GM23248 (cell line): ENCODE measurements at regions not wholly inside any gene's neighbourhood (a gene's known extent, or its start where the extent isn't known, plus 50 kb on each side); places are given as distances from the start of the nearest gene placed in this dataset.

Source experiments
- DNase-seq: peaks from one replicate; pipeline ENCODE4 v3.0.0-alpha.2; 2015
- H2AFZ ChIP-seq: fragments of 200-600 bp; sonication (generic); 2 replicates; pipeline ENCODE4 v1.6.1; 2016; ENCODE audit warnings: antibody characterized with exemption
- H3F3A ChIP-seq: fragments of 200-600 bp; sonication (generic); 2 replicates; pipeline ENCODE4 v1.6.1; 2016; ENCODE audit warnings: mild to moderate bottlenecking, antibody characterized with exemption, mixed run types; ENCODE audit not compliant: insufficient read depth
- H3K27ac ChIP-seq: fragments of 200-600 bp; sonication (generic); 2 replicates; pipeline ENCODE4 v1.5.1; 2016; ENCODE audit warnings: mild to moderate bottlenecking
- H3K27me3 ChIP-seq: fragments of 200-600 bp; sonication (generic); replicated peaks from 2 replicates; pipeline ENCODE4 v1.6.1; 2016; ENCODE audit warnings: mild to moderate bottlenecking; ENCODE audit not compliant: insufficient read depth
- H3K36me3 ChIP-seq: fragments of 200-600 bp; sonication (generic); 2 replicates; pipeline ENCODE4 v1.6.1; 2016; ENCODE audit warnings: low read depth, mild to moderate bottlenecking
- H3K4me1 ChIP-seq: fragments of 200-600 bp; sonication (generic); 2 replicates; pipeline ENCODE4 v1.6.1; 2016; ENCODE audit warnings: mild to moderate bottlenecking; ENCODE audit not compliant: insufficient read depth
- H3K4me2 ChIP-seq: fragments of 200-600 bp; sonication (generic); one replicate; pipeline ENCODE4 v1.6.1; 2016; ENCODE audit warnings: mild to moderate bottlenecking; ENCODE audit not compliant: unreplicated experiment
- H3K4me3 ChIP-seq: fragments of 200-600 bp; sonication (generic); 2 replicates; pipeline ENCODE4 v1.5.1; 2016; ENCODE audit warnings: mild to moderate bottlenecking
- H3K79me2 ChIP-seq: fragments of 200-600 bp; sonication (generic); 2 replicates; pipeline ENCODE4 v1.6.1; 2016; ENCODE audit warnings: mild to moderate bottlenecking; ENCODE audit not compliant: insufficient read depth
- H3K9ac ChIP-seq: fragments of 200-600 bp; sonication (generic); 2 replicates; pipeline ENCODE4 v1.6.1; 2016; ENCODE audit warnings: mild to moderate bottlenecking
- H3K9me2 ChIP-seq: fragments of 200-600 bp; sonication (generic); 2 replicates; pipeline ENCODE4 v1.6.1; 2016; ENCODE audit warnings: mixed run types, mild to moderate bottlenecking, moderate library complexity; ENCODE audit not compliant: insufficient read depth
- H3K9me3 ChIP-seq: fragments of 200-600 bp; sonication (generic); one replicate; pipeline ENCODE4 v1.6.1; 2017; ENCODE audit warnings: low read depth
- H4K20me1 ChIP-seq: fragments of 200-600 bp; sonication (generic); 2 replicates; pipeline ENCODE4 v1.6.0; 2016; ENCODE audit not compliant: insufficient read depth
- EZH2 ChIP-seq: fragments of 200-600 bp; sonication (generic); IDR thresholded peaks from 2 replicates; pipeline ENCODE4 v1.6.1; 2018; ENCODE audit warnings: antibody characterized with exemption, mild to moderate bottlenecking; ENCODE audit not compliant: insufficient read depth, poor library complexity, severe bottlenecking
- EZH2phosphoT487 ChIP-seq: fragments of 200-600 bp; sonication (generic); IDR thresholded peaks from 2 replicates; pipeline ENCODE4 v1.6.1; 2018; ENCODE audit warnings: antibody characterized with exemption, moderate library complexity, mild to moderate bottlenecking, low read depth; ENCODE audit not compliant: insufficient read depth
- WGBS, 2 experiments: methylation state at CpG; one replicate each; pipeline ENCODE4 v1.1.6; 2015 to 2017; ENCODE audit warnings: low lambda C conversion rate in 2 of 2, low coverage in 1 of 2; ENCODE audit errors: missing lambda C conversion rate in 2 of 2; 5-methylcytosine and 5-hydroxymethylcytosine counted together
- in situ Hi-C: fragments of 300-500 bp; cut with MboI; formaldehyde crosslinking; loops from 2 replicates; pipeline ENCODE4 v1.15.0; 2020

- no peaks in the 10 kb centered on the region for H3K27me3 ChIP-seq
- H4K20me1 ChIP-seq: no peaks in the 10 kb centered on the region
- no peaks in the 10 kb centered on the region for H3K9me3 ChIP-seq
- H3F3A ChIP-seq: no peaks in the 10 kb centered on the region
- no peaks in the 10 kb centered on the region for H3K9me2 ChIP-seq
- no peak overlapping the region for H3K9ac ChIP-seq
- 82 to 83% methylated on average over 2 of the region's 2 CpGs for whole genome bisulfite sequencing, 2 experiments
- peaks cover 9% of the 10 kb centered on the region; the same call in 1 of the 2 replicates for H3K4me1 ChIP-seq
- no peak overlapping the region for H3K4me3 ChIP-seq
- no peak overlapping the region for H2AFZ ChIP-seq
- no peak overlapping the region for H3K4me2 ChIP-seq
- no peaks in the 10 kb centered on the region for H3K79me2 ChIP-seq
- TF ChIP-seq EZH2phosphoT487 (no peak), EZH2 (no peak)
- in situ Hi-C loops: no loop called here
- no peak overlapping the region for H3K27ac ChIP-seq
- peak; percentile 27 for DNase-seq
- H3K36me3 ChIP-seq: no peaks in the 10 kb centered on the region
Observed at GRCh38 chr5:58107704-58108103, 352.2 kb downstream of the PLK2 start.

- no peak for DNase-seq
- in situ Hi-C loops: no loop called here
- Histone ChIP-seq H3F3A (no peaks in the 10 kb centered on the region), H3K4me3 (no peak overlapping the region), H3K9me3 (no peaks in the 10 kb centered on the region), H3K27ac (no peak overlapping the region), H3K4me2 (peak overlapping the region; percentile 34), H3K79me2 (no peaks in the 10 kb centered on the region), H3K9ac (no peak overlapping the region), H3K36me3 (no peaks in the 10 kb centered on the region), H2AFZ (no peak overlapping the region), H3K27me3 (no peaks in the 10 kb centered on the region), H4K20me1 (no peaks in the 10 kb centered on the region), H3K9me2 (no peaks in the 10 kb centered on the region), H3K4me1 (peaks cover 9% of the 10 kb centered on the region; the same call in 1 of the 2 replicates)
- no peak for TF ChIP-seq EZH2
- 44 to 50% methylated on average over 3 of the region's 3 CpGs for WGBS, 2 experiments
Observed at GRCh38 chr5:58106754-58107410, 353.0 kb downstream of the PLK2 start.

- H3K27me3 ChIP-seq: no peaks in the 10 kb centered on the region
- H3K4me1 ChIP-seq: peaks cover 9% of the 10 kb centered on the region; the same call in 1 of the 2 replicates
- no peak for TF ChIP-seq EZH2phosphoT487
- no peak for TF ChIP-seq EZH2
- no peaks in the 10 kb centered on the region for H3K36me3 ChIP-seq
- in situ Hi-C loops: no loop called here
- WGBS, 2 experiments: 87 to 88% methylated on average over 2 of the region's 2 CpGs
- H3F3A ChIP-seq: no peaks in the 10 kb centered on the region
- H2AFZ ChIP-seq: no peak overlapping the region
- H3K4me2 ChIP-seq: no peak overlapping the region
- no peak overlapping the region for H3K27ac ChIP-seq
- no peaks in the 10 kb centered on the region for H3K9me2 ChIP-seq
- DNase-seq: no peak
- no peak overlapping the region for H3K4me3 ChIP-seq
- H3K9me3 ChIP-seq: no peaks in the 10 kb centered on the region
- H3K9ac ChIP-seq: no peak overlapping the region
- H4K20me1 ChIP-seq: no peaks in the 10 kb centered on the region
- H3K79me2 ChIP-seq: no peaks in the 10 kb centered on the region
Observed at GRCh38 chr5:58105836-58106235, 354.1 kb downstream of the PLK2 start.

- in situ Hi-C loops: no loop called here
- 21 to 24% methylated on average over 2 of the region's 2 CpGs for WGBS, 2 experiments
Observed at GRCh38 chr5:58099257-58099656, 360.6 kb downstream of the PLK2 start.

More at GRCh38 chr5:58099257-58099656, 360.6 kb downstream of the PLK2 start:
- H4K20me1 ChIP-seq: no peaks in the 10 kb centered on the region
- H3F3A ChIP-seq: no peaks in the 10 kb centered on the region
- no peaks in the 10 kb centered on the region for H3K79me2 ChIP-seq
- no peaks in the 10 kb centered on the region for H3K9me3 ChIP-seq
- TF ChIP-seq EZH2 (no peak), EZH2phosphoT487 (no peak)
- H3K4me3 ChIP-seq: no peak overlapping the region
- no peak overlapping the region for H2AFZ ChIP-seq
- H3K4me1 ChIP-seq: no peaks in the 10 kb centered on the region
- H3K27ac ChIP-seq: no peak overlapping the region
- no peak overlapping the region for H3K4me2 ChIP-seq
- H3K9me2 ChIP-seq: no peaks in the 10 kb centered on the region
- no peak overlapping the region for H3K9ac ChIP-seq
- no peaks in the 10 kb centered on the region for H3K27me3 ChIP-seq
- H3K36me3 ChIP-seq: no peaks in the 10 kb centered on the region
- no peak for DNase-seq
